Pancreas (tissue), 10 donors: ENCODE measurements at regions not wholly inside any gene's neighbourhood (a gene's known extent, or its start where the extent isn't known, plus 50 kb on each side); places are given as distances from the start of the nearest gene placed in this dataset.

ENCODE experiments used
- ATAC-seq, 4 donors: fragments of 200-7000 bp; cut with Tn5 transposase; one replicate each; pipeline versions ENCODE4 v1.8.0 to v1.9.1; 2020; ENCODE audit warnings: mild to moderate bottlenecking in 4 of 4, moderate library complexity in 4 of 4
- DNase-seq, 6 donors: peaks; one replicate each; pipeline ENCODE4 v3.0.0-alpha.2; 2020
- FAIRE-seq: peaks from 2 replicates; lab custom pipeline; 2012; peaks lifted over from hg19 to GRCh38; lab: Jason Lieb, UNC
- H3K27ac ChIP-seq, 4 donors: fragments of 200-600 bp; sonication (generic); 1 replicate in 3 of 4; 2 replicates in 1 of 4; pipeline versions ENCODE4 v1.5.0 to v1.8.0; 2020
- H3K27me3 ChIP-seq, 4 donors: fragments of 200-600 bp; one replicate each; pipeline ENCODE4 v1.8.0; 2021
- H3K36me3 ChIP-seq, 3 donors: fragments of 200-600 bp; sonication (generic) in 1 of 3; one replicate each; pipeline versions ENCODE4 v1.5.0 to v1.8.0; 2020 to 2021
- H3K4me1 ChIP-seq, 3 donors: fragments of 200-600 bp; one replicate each; pipeline ENCODE4 v1.8.0; 2021
- H3K4me3 ChIP-seq, 4 donors: fragments of 200-600 bp; sonication (generic) in 2 of 4; one replicate each; pipeline versions ENCODE4 v1.5.0 to v1.8.0; 2020 to 2021
- H3K9me3 ChIP-seq, 4 donors: fragments of 200-600 bp; one replicate each; pipeline ENCODE4 v1.8.0; 2021
- CTCF ChIP-seq, 4 donors: fragments of 200-600 bp; sonication (generic) in 3 of 4; IDR thresholded peaks; one replicate each; pipeline versions ENCODE4 v1.5.0 to v1.8.0; 2021; ENCODE audit warnings: antibody characterized with exemption in 4 of 4
- WGBS, 2 donors: extraction: QIAGEN DNeasy Blood & Tissue Kit; methylation state at CpG; one replicate each; pipeline ENCODE4 v1.1.7; 2013; 5-methylcytosine and 5-hydroxymethylcytosine counted together
- intact Hi-C, 3 donors: fragments of 100-400 bp; cut with DNase I; formaldehyde crosslinking; loops; one replicate each; pipeline versions ENCODE4 v1.11.1 to v1.14.2; 2022
- donor health status: healthy with polysubstance abuse.
- donor health status: DM: no; HTN: no; CAD: no; lungs with moderate emphysema.
- donor health status: DM: no; HTN: no; CAD: no.
- donor health status: control.
- donor health status: control.
- donor health status: Bipolar disorder and iron deficiency.
- donor health status: DM: yes; HTN: yes; CAD: no.
- donor health status: DM: no; HTN: no; CAD: no.
- donor health status: DM: no; HTN: no; CAD: no.
- donor health status: DM: yes; HTN: yes; CAD: no.

- no peaks in the 10 kb centered on the region for H3K36me3 ChIP-seq
- intact Hi-C loops: no loop called here
- WGBS, 2 donors: 93 to 99% methylated on average over 10 of the region's 10 CpGs
- TF ChIP-seq CTCF (IDR thresholded peaks at IDR 0.05): no peak
- DNase-seq (no peak), FAIRE-seq (no peak), ATAC-seq (no peak)
- H3K27me3 ChIP-seq: no peaks in the 10 kb centered on the region
- H3K4me1 ChIP-seq: no peaks in the 10 kb centered on the region
- H3K4me3 ChIP-seq: no peak overlapping the region
- no peaks in the 10 kb centered on the region for H3K9me3 ChIP-seq
- no peak overlapping the region for H3K27ac ChIP-seq
Observed at GRCh38 chr5:60084226-60084625, 190.7 kb upstream of the PDE4D start.

GRCh38 chr5:60077292-60077691, 183.8 kb upstream of the PDE4D start:
- no peak for ATAC-seq
- Histone ChIP-seq H3K36me3 (no peaks in the 10 kb centered on the region), H3K4me3 (no peak overlapping the region), H3K4me1 (no peaks in the 10 kb centered on the region), H3K9me3 (no peaks in the 10 kb centered on the region), H3K27me3 (no peaks in the 10 kb centered on the region), H3K27ac (no peak overlapping the region)
- peak in 1 of 6 donors; percentile 52 for DNase-seq
- FAIRE-seq: no peak
- WGBS, 2 donors: 51 to 81% methylated on average over 2 of the region's 2 CpGs
- intact Hi-C loops: no loop called here
- no peak for TF ChIP-seq CTCF (IDR thresholded peaks at IDR 0.05)

GRCh38 chr5:60076746-60077145, 183.2 kb upstream of the PDE4D start:
- no peak for FAIRE-seq
- Histone ChIP-seq H3K4me3 (no peak overlapping the region), H3K27ac (no peak overlapping the region), H3K4me1 (no peaks in the 10 kb centered on the region), H3K27me3 (no peaks in the 10 kb centered on the region), H3K9me3 (no peaks in the 10 kb centered on the region), H3K36me3 (no peaks in the 10 kb centered on the region)
- TF ChIP-seq CTCF (IDR thresholded peaks at IDR 0.05): no peak
- DNase-seq: peak in 1 of 6 donors; percentile 38
- intact Hi-C loops: no loop called here
- 70 to 72% methylated on average over 3 of the region's 3 CpGs for WGBS, 2 donors
- no peak for ATAC-seq

GRCh38 chr5:60066502-60066901, 173.0 kb upstream of the PDE4D start:
- no peak for DNase-seq

GRCh38 chr5:60060389-60060788, 166.9 kb upstream of the PDE4D start:
- Histone ChIP-seq H3K27ac (no peak overlapping the region), H3K9me3 (no peaks in the 10 kb centered on the region), H3K36me3 (no peaks in the 10 kb centered on the region), H3K4me1 (no peaks in the 10 kb centered on the region), H3K4me3 (no peak overlapping the region), H3K27me3 (no peaks in the 10 kb centered on the region)
- FAIRE-seq: no peak
- DNase-seq: no peak
- intact Hi-C loops: no loop called here
- TF ChIP-seq CTCF (IDR thresholded peaks at IDR 0.05): no peak
- ATAC-seq: no peak

More at GRCh38 chr5:60066502-60066901, 173.0 kb upstream of the PDE4D start:
- no peak overlapping the region for H3K4me3 ChIP-seq
- ATAC-seq (no peak), FAIRE-seq (no peak)
- WGBS, 2 donors: 77 to 80% methylated on average over 2 of the region's 2 CpGs
- intact Hi-C loops: no loop called here
- H3K27ac ChIP-seq: no peak overlapping the region
- no peaks in the 10 kb centered on the region for H3K4me1 ChIP-seq
- no peak for TF ChIP-seq CTCF (IDR thresholded peaks at IDR 0.05)
- H3K27me3 ChIP-seq: no peaks in the 10 kb centered on the region
- no peaks in the 10 kb centered on the region for H3K36me3 ChIP-seq
- H3K9me3 ChIP-seq: no peaks in the 10 kb centered on the region
